Keratinocyte (primary cell): ENCODE measurements at regions not wholly inside any gene's neighbourhood (a gene's known extent, or its start where the extent isn't known, plus 50 kb on each side); places are given as distances from the start of the nearest gene placed in this dataset.

Experiments
- DNase-seq: peaks from one replicate; pipeline ENCODE4 v3.0.0-alpha.2; 2011; ENCODE audit warnings: low read depth, missing footprints, low spot score
- FAIRE-seq: peaks from 2 replicates; lab custom pipeline; 2011; peaks lifted over from hg19 to GRCh38; lab: Jason Lieb, UNC
- H2AFZ ChIP-seq: 2 replicates; pipeline ENCODE4 v1.6.0; 2012; ENCODE audit warnings: low read length, control low read depth, inconsistent platforms; ENCODE audit not compliant: control insufficient read depth
- H3K27ac ChIP-seq: 2 replicates; pipeline ENCODE4 v1.5.1; 2011; ENCODE audit warnings: low read length; ENCODE audit not compliant: control insufficient read depth, insufficient read depth
- H3K27me3 ChIP-seq: 3 replicates; pipeline ENCODE4 v1.6.0; 2011; ENCODE audit warnings: low read length; ENCODE audit not compliant: control insufficient read depth, insufficient read depth; ENCODE audit errors: extremely low read depth
- H3K36me3 ChIP-seq, 2 experiments: 2 replicates in 1 of 2; 3 replicates in 1 of 2; pipeline ENCODE4 v1.5.1; 2011; ENCODE audit warnings: low read length in 2 of 2, mild to moderate bottlenecking in 1 of 2; ENCODE audit not compliant: control insufficient read depth in 2 of 2, insufficient read depth in 2 of 2; ENCODE audit errors: extremely low read depth in 1 of 2
- H3K4me1 ChIP-seq: 3 replicates; pipeline ENCODE4 v1.5.1; 2011; ENCODE audit warnings: low read length; ENCODE audit not compliant: control insufficient read depth, insufficient read depth; ENCODE audit errors: extremely low read depth
- H3K4me2 ChIP-seq: 3 replicates; pipeline ENCODE4 v1.6.0; 2011; ENCODE audit warnings: low read depth, low read length; ENCODE audit not compliant: control insufficient read depth, insufficient read depth; ENCODE audit errors: extremely low read depth
- H3K4me3 ChIP-seq, 3 experiments: fragments of 200-600 bp in 1 of 3; sonication (generic) in 1 of 3; 2 replicates in 2 of 3; 3 replicates in 1 of 3; pipeline ENCODE4 v1.5.1; 2011 to 2016; ENCODE audit warnings: low read length in 3 of 3, mild to moderate bottlenecking in 3 of 3, control low read depth in 2 of 3, inconsistent platforms in 1 of 3, low read depth in 1 of 3, mixed read lengths in 1 of 3, mixed run types in 1 of 3, moderate library complexity in 1 of 3; ENCODE audit not compliant: control insufficient read depth in 2 of 3, insufficient read depth in 2 of 3; ENCODE audit errors: extremely low read depth in 1 of 3
- H3K79me2 ChIP-seq: 2 replicates; pipeline ENCODE4 v1.6.0; 2012; ENCODE audit warnings: low read length; ENCODE audit not compliant: control insufficient read depth, insufficient read depth
- H3K9ac ChIP-seq: 3 replicates; pipeline ENCODE4 v1.6.0; 2011; ENCODE audit warnings: low read length; ENCODE audit not compliant: control insufficient read depth, insufficient read depth; ENCODE audit errors: extremely low read depth
- H3K9me1 ChIP-seq: 3 replicates; pipeline ENCODE4 v1.6.0; 2011; ENCODE audit warnings: low read length; ENCODE audit not compliant: control insufficient read depth, insufficient read depth; ENCODE audit errors: extremely low read depth
- H3K9me3 ChIP-seq: 2 replicates; pipeline ENCODE4 v1.5.1; 2012; ENCODE audit warnings: low read depth, low read length; ENCODE audit not compliant: control insufficient read depth
- H4K20me1 ChIP-seq: 3 replicates; pipeline ENCODE4 v1.6.0; 2011; ENCODE audit warnings: low read length; ENCODE audit not compliant: control insufficient read depth, insufficient read depth; ENCODE audit errors: extremely low read depth
- EZH2 ChIP-seq: IDR thresholded peaks from one replicate; pipeline ENCODE4 v1.6.1; 2012; ENCODE audit warnings: inconsistent platforms, mild to moderate bottlenecking, low read length, moderate library complexity
- dilution Hi-C: fragments of 300-500 bp; cut with MboI; formaldehyde crosslinking; loops from one replicate; pipeline ENCODE4 v1.7.0; 2020; ENCODE audit warnings: low sequenced_read_pairs; ENCODE audit not compliant: extremely low pct_ligation_motif_present
- TF ChIP-seq, protein P1 (sequence below), 3 experiments: IDR thresholded peaks in 1 of 3; conservative IDR thresholded peaks in 1 of 3; optimal IDR thresholded peaks in 1 of 3; 2 replicates in 2 of 3; 3 replicates in 1 of 3; pipeline versions ENCODE3 to v1.5.1; 2011; ENCODE audit warnings: low read length in 3 of 3, mild to moderate bottlenecking in 3 of 3, moderate library complexity in 2 of 3, control low read depth in 1 of 3, inconsistent platforms in 1 of 3; ENCODE audit not compliant: insufficient read depth in 2 of 3; ENCODE audit errors: extremely low read depth in 1 of 3

DNA sequence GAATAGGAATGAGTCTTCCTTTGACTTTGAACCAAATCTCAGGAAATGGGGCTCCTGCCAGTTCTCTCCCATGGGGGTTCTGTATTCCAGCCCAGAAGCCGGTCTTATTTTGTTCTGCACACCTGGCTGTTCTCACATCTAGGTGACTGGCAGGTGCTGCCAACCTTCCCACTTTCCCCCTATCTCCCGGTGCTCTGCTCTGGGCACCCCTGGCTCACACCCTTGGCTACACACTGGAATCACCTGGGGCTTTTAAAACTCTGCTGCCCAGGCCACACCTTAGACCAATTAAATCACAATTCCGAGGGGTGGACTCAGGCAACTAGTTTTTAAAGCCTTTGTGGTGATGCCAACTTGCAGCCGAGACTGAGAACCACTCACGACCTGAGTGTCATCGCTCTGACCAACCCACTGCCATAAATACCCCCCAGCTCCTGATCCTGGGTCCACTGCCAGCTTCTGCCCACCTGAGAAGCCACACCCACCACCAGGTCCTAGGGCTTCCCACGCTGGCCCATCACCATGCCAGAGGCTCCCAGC is 69.2 kb downstream of the KCNF1 start:
- Histone ChIP-seq H3K9me1 (no peaks in the 10 kb centered on the region), H4K20me1 (no peaks in the 10 kb centered on the region), H3K4me1 (no peaks in the 10 kb centered on the region), H3K27me3 (peaks cover 22% of the 10 kb centered on the region), H3K36me3 (no peaks in the 10 kb centered on the region), H2AFZ (no peak overlapping the region), H3K4me2 (no peak overlapping the region), H3K9ac (no peak overlapping the region), H3K4me3 (no peak overlapping the region), H3K79me2 (no peaks in the 10 kb centered on the region), H3K27ac (no peak overlapping the region), H3K9me3 (no peaks in the 10 kb centered on the region)
- TF ChIP-seq, protein P1, sequence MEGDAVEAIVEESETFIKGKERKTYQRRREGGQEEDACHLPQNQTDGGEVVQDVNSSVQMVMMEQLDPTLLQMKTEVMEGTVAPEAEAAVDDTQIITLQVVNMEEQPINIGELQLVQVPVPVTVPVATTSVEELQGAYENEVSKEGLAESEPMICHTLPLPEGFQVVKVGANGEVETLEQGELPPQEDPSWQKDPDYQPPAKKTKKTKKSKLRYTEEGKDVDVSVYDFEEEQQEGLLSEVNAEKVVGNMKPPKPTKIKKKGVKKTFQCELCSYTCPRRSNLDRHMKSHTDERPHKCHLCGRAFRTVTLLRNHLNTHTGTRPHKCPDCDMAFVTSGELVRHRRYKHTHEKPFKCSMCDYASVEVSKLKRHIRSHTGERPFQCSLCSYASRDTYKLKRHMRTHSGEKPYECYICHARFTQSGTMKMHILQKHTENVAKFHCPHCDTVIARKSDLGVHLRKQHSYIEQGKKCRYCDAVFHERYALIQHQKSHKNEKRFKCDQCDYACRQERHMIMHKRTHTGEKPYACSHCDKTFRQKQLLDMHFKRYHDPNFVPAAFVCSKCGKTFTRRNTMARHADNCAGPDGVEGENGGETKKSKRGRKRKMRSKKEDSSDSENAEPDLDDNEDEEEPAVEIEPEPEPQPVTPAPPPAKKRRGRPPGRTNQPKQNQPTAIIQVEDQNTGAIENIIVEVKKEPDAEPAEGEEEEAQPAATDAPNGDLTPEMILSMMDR (optimal IDR thresholded peaks at IDR 0.05 in 1 of 3, IDR thresholded peaks at IDR 0.05 in 1 of 3, conservative IDR thresholded peaks at IDR 0.05 in 1 of 3; ENCODE audit: extremely low read depth in 1 of 3, insufficient read depth in 2 of 3, low read length in 3 of 3), result no peak
- TF ChIP-seq EZH2, result peak; percentile 7
- no peak for FAIRE-seq
- dilution Hi-C loops, result no loop called here
- no peak for DNase-seq

DNA sequence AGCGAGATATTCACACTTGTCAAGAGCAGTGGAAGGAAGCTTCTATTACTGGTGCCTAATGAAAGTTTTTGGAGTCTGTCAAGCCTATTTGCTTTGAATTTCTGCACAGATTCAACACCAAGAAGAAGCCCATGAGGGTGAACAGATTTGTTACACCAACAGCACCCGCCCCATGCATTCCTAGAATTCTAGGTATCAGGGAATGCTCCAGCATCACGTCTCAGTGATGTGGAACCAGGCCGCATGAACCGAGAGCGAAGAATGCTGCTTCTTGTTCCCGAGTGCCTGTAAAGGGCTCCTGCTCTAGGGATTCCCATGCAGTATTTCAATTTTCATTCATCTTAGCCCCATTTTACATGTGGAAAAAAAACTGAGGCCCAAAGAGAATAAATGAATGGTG is 69.7 kb downstream of the KCNF1 start:
- no peaks in the 10 kb centered on the region for H4K20me1 ChIP-seq
- FAIRE-seq (no peak), DNase-seq (no peak)
- TF ChIP-seq EZH2, result no peak
- TF ChIP-seq, protein P1 (optimal IDR thresholded peaks at IDR 0.05 in 1 of 3, IDR thresholded peaks at IDR 0.05 in 1 of 3, conservative IDR thresholded peaks at IDR 0.05 in 1 of 3; ENCODE audit: extremely low read depth in 1 of 3, insufficient read depth in 2 of 3, low read length in 3 of 3), result no peak
- dilution Hi-C loops, result no loop called here
- H3K4me3 ChIP-seq, result no peak overlapping the region
- no peaks in the 10 kb centered on the region for H3K36me3 ChIP-seq
- peaks cover 22% of the 10 kb centered on the region for H3K27me3 ChIP-seq
- no peaks in the 10 kb centered on the region for H3K4me1 ChIP-seq
- H2AFZ ChIP-seq, result no peak overlapping the region
- H3K27ac ChIP-seq, result no peak overlapping the region
- no peak overlapping the region for H3K9ac ChIP-seq
- H3K79me2 ChIP-seq, result no peaks in the 10 kb centered on the region
- no peaks in the 10 kb centered on the region for H3K9me3 ChIP-seq
- H3K4me2 ChIP-seq, result no peak overlapping the region
- H3K9me1 ChIP-seq, result no peaks in the 10 kb centered on the region
